Suppressor macrophage treated with lipopolysaccharide for 4 hours (primary cell): ENCODE measurements at regions not wholly inside any gene's neighbourhood (a gene's known extent, or its start where the extent isn't known, plus 50 kb on each side); places are given as distances from the start of the nearest gene placed in this dataset.

Experiments
- DNase-seq: peaks from one replicate; pipeline ENCODE4 v3.0.0-alpha.2; 2020

GRCh38 chr20:7087803-7088202 is 320.3 kb downstream of the BMP2 start:
- DNase-seq = no peak

GRCh38 chr20:7090001-7090400 is 322.5 kb downstream of the BMP2 start:
- no peak for DNase-seq

- no peak for DNase-seq
These were observed 323.3 kb downstream of the BMP2 start for GRCh38 chr20:7090811-7091210.

GRCh38 chr20:7091655-7092054 is 324.2 kb downstream of the BMP2 start:
- DNase-seq = no peak

- peak; percentile 60 for DNase-seq
These were observed 327.0 kb downstream of the BMP2 start for GRCh38 chr20:7094438-7094997.

GRCh38 chr20:7106910-7107309 is 339.4 kb downstream of the BMP2 start:
- DNase-seq = no peak

- DNase-seq = no peak
These were observed 341.4 kb downstream of the BMP2 start for GRCh38 chr20:7108929-7109328.

GRCh38 chr20:7113577-7114466 is 346.3 kb downstream of the BMP2 start:
- DNase-seq = peak; percentile 4

GRCh38 chr20:7123457-7123856 is 356.0 kb downstream of the BMP2 start:
- DNase-seq = no peak

- DNase-seq = no peak
These were observed 356.6 kb downstream of the BMP2 start for GRCh38 chr20:7124120-7124519.

- no peak for DNase-seq
These were observed 369.4 kb downstream of the BMP2 start for GRCh38 chr20:7136886-7137285.

- no peak for DNase-seq
These were observed 370.1 kb downstream of the BMP2 start for GRCh38 chr20:7137395-7138151.

GRCh38 chr20:7144464-7144863 is 377.0 kb downstream of the BMP2 start:
- no peak for DNase-seq

GRCh38 chr20:7146552-7147219 is 379.2 kb downstream of the BMP2 start:
- DNase-seq = no peak

GRCh38 chr20:7147220-7147601 is 379.7 kb downstream of the BMP2 start:
- no peak for DNase-seq

- no peak for DNase-seq
These were observed 384.4 kb downstream of the BMP2 start for GRCh38 chr20:7151676-7152470.

- no peak for DNase-seq
These were observed 387.8 kb downstream of the BMP2 start for GRCh38 chr20:7155282-7155681.

- no peak for DNase-seq
These were observed 388.3 kb downstream of the BMP2 start for GRCh38 chr20:7155794-7156193.

- DNase-seq = no peak
These were observed 392.4 kb downstream of the BMP2 start for GRCh38 chr20:7159903-7160302.

GRCh38 chr20:7161690-7162089 is 394.2 kb downstream of the BMP2 start:
- no peak for DNase-seq

- DNase-seq = no peak
These were observed 404.4 kb downstream of the BMP2 start for GRCh38 chr20:7171911-7172310.

- DNase-seq = no peak
These were observed 407.1 kb downstream of the BMP2 start for GRCh38 chr20:7174554-7174953.
